ENCODE measurements at regions not wholly inside any gene's neighbourhood (a gene's known extent, or its start where the extent isn't known, plus 50 kb on each side); places are given as distances from the start of the nearest gene placed in this dataset.
"Not testable (repeated sequence)": the region's sequence is repeated elsewhere in the genome, so short reads cannot be mapped to it uniquely, and the experiment has no call there.

GRCh38 chr15:99485153-99485961 is 80.4 kb upstream of the MEF2A start:
- DNase-seq (ENCODE audit: low read depth in 2 of 2), result no peak

- DNase-seq (ENCODE audit: low read depth in 2 of 2), result no peak
Measured at GRCh38 chr15:99485992-99486370, 79.8 kb upstream of the MEF2A start.

GRCh38 chr15:99486371-99487336 is 79.1 kb upstream of the MEF2A start:
- DNase-seq (ENCODE audit: low read depth in 2 of 2), result no peak

DNA sequence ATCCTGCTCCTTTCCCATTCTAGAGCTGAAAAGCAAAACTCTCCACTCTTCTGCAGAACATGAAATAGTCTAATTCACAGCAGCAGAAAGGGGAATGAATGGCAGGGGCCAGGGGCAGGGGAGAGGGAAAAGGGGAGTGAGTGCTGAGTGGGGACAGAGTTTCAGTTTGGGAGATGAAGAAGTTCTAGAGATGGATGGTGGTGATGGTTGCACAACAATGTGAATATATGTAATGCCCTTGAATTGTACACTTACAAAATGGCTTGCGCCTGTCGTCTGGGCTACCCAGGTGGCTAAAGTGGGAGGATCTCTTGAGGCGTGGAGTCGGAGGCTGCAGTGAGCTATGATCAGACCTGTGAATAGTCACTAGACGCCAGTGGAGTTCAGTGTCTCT is 78.5 kb upstream of the MEF2A start:
- DNase-seq (ENCODE audit: low read depth in 2 of 2), result no peak

DNA sequence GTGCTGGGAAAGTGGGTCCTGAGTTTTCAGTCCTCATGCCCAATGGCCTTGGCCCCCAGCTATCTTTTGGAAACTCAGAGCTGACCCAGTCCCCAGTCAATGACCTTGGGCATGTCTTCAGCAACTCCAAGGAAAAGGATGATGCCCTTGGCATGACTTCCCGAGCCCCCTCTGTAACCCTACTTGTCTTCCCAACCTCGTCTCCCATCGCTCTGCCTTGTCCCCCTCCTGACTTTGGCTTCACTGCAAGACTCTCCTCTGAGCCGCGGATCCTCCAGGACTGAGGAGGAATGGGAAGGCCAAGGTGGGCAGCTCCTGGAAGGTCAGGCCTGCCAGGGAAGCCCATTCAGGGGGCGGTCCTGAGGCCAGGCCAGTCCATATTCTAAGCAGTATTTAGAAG is 73.5 kb upstream of the MEF2A start:
- DNase-seq (ENCODE audit: low read depth in 2 of 2), result no peak

GRCh38 chr15:99492716-99493115 is 73.1 kb upstream of the MEF2A start:
- DNase-seq (ENCODE audit: low read depth in 2 of 2), result no peak

GRCh38 chr15:99493461-99493860 is 72.3 kb upstream of the MEF2A start:
- no peak for DNase-seq (ENCODE audit: low read depth in 2 of 2)

- not testable (repeated sequence) for DNase-seq (ENCODE audit: low read depth in 2 of 2)
Measured at GRCh38 chr15:99494536-99495233, 71.1 kb upstream of the MEF2A start.

DNA sequence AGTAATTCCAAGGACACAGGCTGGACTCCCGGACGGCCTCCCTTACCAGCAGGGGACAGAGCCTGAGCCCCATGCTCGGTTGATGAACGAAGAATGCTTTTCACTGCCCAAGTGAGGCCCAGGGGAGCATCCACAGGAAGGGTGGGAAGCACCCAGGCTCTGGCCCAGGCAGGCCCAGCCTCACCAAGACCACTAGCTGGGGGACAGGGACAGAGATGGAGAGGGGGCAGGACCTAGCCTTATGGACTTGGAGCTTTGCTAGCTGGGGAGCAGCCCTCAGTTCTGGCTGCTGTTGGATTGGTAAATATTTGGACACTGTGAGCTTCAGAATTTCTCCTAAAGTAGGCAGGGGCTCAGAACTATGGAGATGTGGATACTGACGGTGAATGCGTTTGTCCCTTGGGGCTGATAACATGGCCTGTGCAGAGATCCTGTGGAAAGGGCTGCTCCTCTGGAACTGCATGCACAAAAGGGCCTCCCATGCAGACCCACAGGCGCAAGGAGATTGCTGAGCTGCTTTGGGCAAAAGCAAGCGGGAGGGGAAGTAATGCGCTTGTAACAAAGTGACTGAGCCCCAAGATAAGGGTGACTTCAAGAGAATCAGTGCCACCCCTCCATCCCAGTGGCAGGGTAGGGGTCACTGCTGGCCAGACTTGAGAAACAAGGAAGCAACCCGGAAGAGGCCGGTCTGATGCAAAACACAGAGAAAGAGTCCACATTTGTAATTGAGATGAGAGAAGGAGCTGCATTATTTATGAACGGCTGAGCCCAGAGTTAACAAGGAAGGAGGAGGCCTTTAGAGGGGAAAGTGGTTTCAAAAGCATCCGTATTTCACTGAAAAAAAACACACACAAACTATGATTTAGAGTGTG is 70.1 kb upstream of the MEF2A start:
- DNase-seq (ENCODE audit: low read depth in 2 of 2), result no peak

DNA sequence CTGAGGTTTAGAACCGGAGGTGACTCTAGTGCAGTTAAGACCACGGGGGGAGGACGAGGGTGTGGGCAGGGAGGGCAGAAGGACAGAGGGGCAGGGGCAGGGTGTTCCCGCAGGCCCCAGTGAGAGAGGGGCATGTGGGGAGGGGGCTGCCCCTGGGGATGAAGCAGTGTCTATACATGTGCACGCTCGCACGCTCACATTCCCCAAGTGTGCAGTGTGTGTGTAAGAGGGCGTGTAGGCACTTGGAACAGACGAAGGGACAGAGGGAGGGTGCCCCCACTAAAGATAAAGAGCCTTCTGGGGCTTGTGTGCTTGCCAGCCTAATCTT is 69.5 kb upstream of the MEF2A start:
- DNase-seq (ENCODE audit: low read depth in 2 of 2), result no peak

GRCh38 chr15:99502182-99502581 is 63.6 kb upstream of the MEF2A start:
- no peak for DNase-seq (ENCODE audit: low read depth in 2 of 2)

DNA sequence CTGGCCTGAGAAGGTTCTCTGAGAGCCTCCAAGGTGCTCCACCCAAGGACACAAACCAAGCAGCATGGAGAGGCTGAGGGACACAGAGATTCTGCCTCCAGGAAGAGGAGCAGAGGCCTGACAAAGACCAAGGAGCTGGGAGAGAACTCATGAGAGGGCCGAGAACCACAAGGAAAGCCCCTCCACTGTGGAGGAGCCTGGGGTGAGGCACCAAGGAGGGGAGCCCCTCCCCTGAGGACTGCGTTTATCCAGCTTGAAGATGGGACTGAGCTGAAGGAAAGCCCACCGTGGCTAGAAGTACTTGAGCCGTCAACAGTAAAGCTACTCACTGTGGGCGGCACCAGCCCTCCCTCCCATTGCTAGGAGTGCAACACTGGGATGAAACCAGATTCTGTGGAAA is 63.1 kb upstream of the MEF2A start:
- DNase-seq (ENCODE audit: low read depth in 2 of 2), result no peak

- DNase-seq (ENCODE audit: low read depth in 2 of 2), result no peak
Measured at GRCh38 chr15:99503411-99503810, 62.4 kb upstream of the MEF2A start.

- no peak for DNase-seq (ENCODE audit: low read depth in 2 of 2)
Measured at GRCh38 chr15:99504071-99504822, 61.5 kb upstream of the MEF2A start.

DNA sequence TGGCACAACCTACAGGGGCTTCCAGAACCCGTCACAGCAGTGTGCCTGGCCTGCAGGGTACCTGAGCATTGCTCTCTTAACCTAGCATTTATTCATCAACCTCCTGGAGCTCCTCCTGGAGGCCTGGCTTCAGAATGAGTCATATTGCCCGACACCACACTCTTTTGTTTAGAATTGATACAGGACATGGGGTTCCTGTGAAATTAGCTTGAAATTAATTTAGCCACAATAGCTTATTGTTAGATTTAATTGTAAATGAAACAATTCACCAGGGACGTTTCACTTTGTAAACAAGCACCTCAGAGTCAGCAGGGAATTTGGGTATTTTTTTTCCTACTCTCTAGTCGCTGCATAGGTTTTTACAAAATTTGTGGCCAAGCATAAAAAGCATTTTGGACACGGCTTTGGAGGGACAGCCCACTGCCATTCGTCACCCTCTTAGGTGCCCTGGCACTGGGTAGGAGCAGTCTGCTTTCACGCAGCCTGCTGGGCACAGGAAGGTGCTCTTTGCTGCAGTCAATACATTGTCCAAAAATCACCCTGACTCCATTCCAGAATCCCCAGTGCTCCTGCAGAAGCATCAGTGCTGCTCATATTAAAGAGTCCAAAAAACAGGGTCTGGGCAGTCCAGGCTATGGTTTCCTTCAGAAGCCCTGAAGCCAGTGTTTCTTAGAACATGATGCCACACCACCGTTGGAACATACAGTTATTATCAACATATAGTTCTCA is 60.8 kb upstream of the MEF2A start:
- DNase-seq (ENCODE audit: low read depth in 2 of 2), result no peak

DNA sequence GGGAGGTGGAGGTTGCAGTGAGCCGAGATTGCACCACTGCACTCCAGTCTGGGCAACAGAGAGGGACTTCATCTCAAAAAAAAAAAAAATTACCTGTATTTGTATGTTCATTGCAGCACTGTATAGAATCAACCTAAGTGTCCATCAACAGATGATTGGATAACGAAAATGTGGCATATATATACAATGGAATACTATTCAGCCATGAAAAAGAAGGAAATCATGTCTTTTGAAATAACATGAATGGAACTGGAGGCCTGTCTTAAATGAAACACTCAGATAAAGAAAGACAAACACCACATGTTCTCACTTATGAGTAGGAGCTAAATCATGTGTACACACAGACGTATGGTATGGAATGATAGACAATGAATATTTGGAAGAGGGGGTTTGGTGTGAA is 59.4 kb upstream of the MEF2A start:
- no peak for DNase-seq (ENCODE audit: low read depth in 2 of 2)

- DNase-seq (ENCODE audit: low read depth in 2 of 2), result no peak
Measured at GRCh38 chr15:99507016-99507503, 58.7 kb upstream of the MEF2A start.

DNA sequence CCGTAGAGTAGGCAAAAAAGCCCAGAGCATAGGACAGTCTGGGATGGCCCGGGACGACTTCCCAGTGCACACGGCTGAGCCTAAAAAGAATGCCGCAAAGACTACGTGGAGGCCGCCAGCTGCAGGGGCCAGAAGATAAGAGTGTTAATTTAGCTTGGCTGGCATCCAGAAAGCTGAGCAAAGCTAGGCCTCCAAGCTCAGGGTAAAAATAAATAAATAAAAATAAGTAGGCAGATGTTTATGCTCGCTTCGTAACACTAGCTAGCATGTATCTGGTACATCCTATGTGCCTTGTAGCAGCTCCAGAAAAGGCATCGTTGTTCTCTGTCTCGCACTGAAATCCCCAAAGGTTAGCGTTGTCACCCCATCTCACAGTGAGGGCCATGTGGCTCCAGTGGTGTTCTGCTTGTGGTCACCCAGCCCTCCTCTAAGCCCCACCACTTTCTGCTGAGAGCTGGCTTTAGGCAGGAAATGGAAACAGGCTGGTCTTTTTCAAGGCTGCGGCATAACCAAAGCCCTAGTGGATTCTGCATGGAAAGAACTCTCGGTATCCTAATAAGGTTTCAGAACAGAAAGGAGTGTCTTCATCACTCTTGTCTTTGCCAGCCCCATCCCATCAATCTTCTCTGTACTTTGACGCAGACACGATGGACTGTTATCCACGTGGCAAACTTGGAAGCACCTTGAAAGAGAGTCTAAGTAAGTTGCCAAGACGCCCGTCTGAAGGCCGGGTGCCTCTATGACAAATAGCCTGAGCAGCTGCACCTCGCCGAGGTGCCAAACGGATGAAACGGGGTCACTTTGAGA is 58.1 kb upstream of the MEF2A start:
- no peak for DNase-seq (ENCODE audit: low read depth in 2 of 2)

- DNase-seq (ENCODE audit: low read depth in 2 of 2), result no peak
Measured at GRCh38 chr15:99508311-99508645, 57.5 kb upstream of the MEF2A start.

Data from stimulated activated CD8-positive, alpha-beta memory T cell treated with anti-CD3 and anti-CD28 coated beads, Interleukin-15, amount 100 ng/mL, for 4 hours (primary cell).